Upper lobe of left lung (tissue), 4 donors: ENCODE measurements at regions not wholly inside any gene's neighbourhood (a gene's known extent, or its start where the extent isn't known, plus 50 kb on each side); places are given as distances from the start of the nearest gene placed in this dataset.

Source experiments
- EP300 ChIP-seq, 4 donors: sonication (generic); formaldehyde crosslinking; IDR thresholded peaks; one replicate each; pipeline ENCODE4 v1.5.1; 2017; ENCODE audit warnings: antibody characterized with exemption in 4 of 4, control low read depth in 2 of 4
- POLR2AphosphoS5 ChIP-seq, 2 donors: sonication (generic); formaldehyde crosslinking; IDR thresholded peaks; one replicate each; pipeline ENCODE4 v1.5.1; 2017; ENCODE audit warnings: antibody characterized with exemption in 2 of 2

- TF ChIP-seq EP300 (IDR thresholded peaks at IDR 0.05) = no peak
- TF ChIP-seq POLR2AphosphoS5 (IDR thresholded peaks at IDR 0.05) = no peak
These were observed 158.2 kb upstream of the CCDC150 start for GRCh38 chr2:196481324-196481697.
